ENCODE measurements at regions not wholly inside any gene's neighbourhood (a gene's known extent, or its start where the extent isn't known, plus 50 kb on each side); places are given as distances from the start of the nearest gene placed in this dataset.

GRCh38 chr19:32029235-32029634 lies 316.2 kb upstream of the ZNF507 start:
- peaks cover 6% of the 10 kb centered on the region for H3K4me1 Mint-ChIP-seq (ENCODE audit: low read depth)
- no peak for DNase-seq (ENCODE audit: low spot score, unreplicated experiment)
- H3K27me3 Mint-ChIP-seq: peaks cover 17% of the 10 kb centered on the region
- H3K27ac Mint-ChIP-seq: no peak overlapping the region
- H3K36me3 Mint-ChIP-seq (ENCODE audit: insufficient read depth): no peaks in the 10 kb centered on the region
- H3K4me3 Mint-ChIP-seq (ENCODE audit: low read depth): no peak overlapping the region
- no peak for TF ChIP-seq CTCF (IDR thresholded peaks at IDR 0.05; ENCODE audit: unreplicated experiment)
- H3K9me3 Mint-ChIP-seq (ENCODE audit: low read depth): peaks cover 9% of the 10 kb centered on the region

GRCh38 chr19:32032561-32032960 lies 312.8 kb upstream of the ZNF507 start:
- TF ChIP-seq CTCF (IDR thresholded peaks at IDR 0.05; ENCODE audit: unreplicated experiment): no peak
- no peaks in the 10 kb centered on the region for H3K4me1 Mint-ChIP-seq (ENCODE audit: low read depth)
- H3K4me3 Mint-ChIP-seq (ENCODE audit: low read depth): no peak overlapping the region
- DNase-seq (ENCODE audit: low spot score, unreplicated experiment): no peak
- peaks cover 24% of the 10 kb centered on the region for H3K27me3 Mint-ChIP-seq
- no peaks in the 10 kb centered on the region for H3K36me3 Mint-ChIP-seq (ENCODE audit: insufficient read depth)
- H3K9me3 Mint-ChIP-seq (ENCODE audit: low read depth): no peaks in the 10 kb centered on the region
- no peak overlapping the region for H3K27ac Mint-ChIP-seq

- no peak for TF ChIP-seq CTCF (IDR thresholded peaks at IDR 0.05; ENCODE audit: unreplicated experiment)
- no peak for DNase-seq (ENCODE audit: low spot score, unreplicated experiment)
- Mint-ChIP-seq H3K4me1 (ENCODE audit: low read depth) (no peaks in the 10 kb centered on the region), H3K4me3 (ENCODE audit: low read depth) (no peak overlapping the region), H3K36me3 (ENCODE audit: insufficient read depth) (no peaks in the 10 kb centered on the region), H3K9me3 (ENCODE audit: low read depth) (no peaks in the 10 kb centered on the region), H3K27ac (no peak overlapping the region), H3K27me3 (peaks cover 38% of the 10 kb centered on the region)
These were observed 309.8 kb upstream of the ZNF507 start for GRCh38 chr19:32035626-32036025.

- Mint-ChIP-seq H3K27ac (no peak overlapping the region), H3K4me3 (ENCODE audit: low read depth) (no peak overlapping the region), H3K27me3 (peaks cover 47% of the 10 kb centered on the region), H3K9me3 (ENCODE audit: low read depth) (no peaks in the 10 kb centered on the region), H3K36me3 (ENCODE audit: insufficient read depth) (no peaks in the 10 kb centered on the region), H3K4me1 (ENCODE audit: low read depth) (peaks cover 4% of the 10 kb centered on the region)
- no peak for DNase-seq (ENCODE audit: low spot score, unreplicated experiment)
- TF ChIP-seq CTCF (IDR thresholded peaks at IDR 0.05; ENCODE audit: unreplicated experiment): no peak
These were observed 307.1 kb upstream of the ZNF507 start for GRCh38 chr19:32038021-32038920.

GRCh38 chr19:32038961-32039360 lies 306.4 kb upstream of the ZNF507 start:
- Mint-ChIP-seq H3K4me1 (ENCODE audit: low read depth) (peaks cover 4% of the 10 kb centered on the region), H3K36me3 (ENCODE audit: insufficient read depth) (no peaks in the 10 kb centered on the region), H3K9me3 (ENCODE audit: low read depth) (no peaks in the 10 kb centered on the region), H3K27ac (no peak overlapping the region), H3K4me3 (ENCODE audit: low read depth) (no peak overlapping the region), H3K27me3 (peaks cover 54% of the 10 kb centered on the region)
- DNase-seq (ENCODE audit: low spot score, unreplicated experiment): no peak
- no peak for TF ChIP-seq CTCF (IDR thresholded peaks at IDR 0.05; ENCODE audit: unreplicated experiment)
